IMR-90 (cell line): ENCODE measurements at regions not wholly inside any gene's neighbourhood (a gene's known extent, or its start where the extent isn't known, plus 50 kb on each side); places are given as distances from the start of the nearest gene placed in this dataset.
"Not testable (repeated sequence)": the region's sequence is repeated elsewhere in the genome, so short reads cannot be mapped to it uniquely, and the experiment has no call there.

Source experiments
- BHLHE40 ChIP-seq: fragments of 150-350 bp; IDR thresholded peaks from 2 replicates; pipeline ENCODE4 v1.6.1; 2016; ENCODE audit warnings: mild to moderate bottlenecking, low read depth, low read length
- CHD1 ChIP-seq: IDR thresholded peaks from 2 replicates; pipeline ENCODE4 v1.6.1; 2012; ENCODE audit warnings: low read depth, low read length, improper control_type of control experiment
- CTCF ChIP-seq: conservative IDR thresholded peaks from 2 replicates; pipeline ENCODE4 v1.5.1; 2012; ENCODE audit warnings: mild to moderate bottlenecking, low read depth, low read length, improper control_type of control experiment
- MAZ ChIP-seq: IDR thresholded peaks from 2 replicates; pipeline ENCODE4 v1.6.1; 2012; ENCODE audit warnings: low read depth, mild to moderate bottlenecking, low read length, improper control_type of control experiment, moderate library complexity, borderline replicate concordance
- MXI1 ChIP-seq: IDR thresholded peaks from 2 replicates; pipeline ENCODE4 v1.6.1; 2012; ENCODE audit warnings: low read depth, mild to moderate bottlenecking, low read length, moderate library complexity, borderline replicate concordance
- POLR2A ChIP-seq: IDR thresholded peaks from 2 replicates; pipeline ENCODE4 v1.6.1; 2012; ENCODE audit warnings: mild to moderate bottlenecking, low read depth, low read length
- RAD21 ChIP-seq: IDR thresholded peaks from 2 replicates; pipeline ENCODE4 v1.6.1; 2012; ENCODE audit warnings: low read length, improper control_type of control experiment
- RCOR1 ChIP-seq: IDR thresholded peaks from 2 replicates; pipeline ENCODE4 v1.6.1; 2012; ENCODE audit warnings: mild to moderate bottlenecking, low read length, improper control_type of control experiment; ENCODE audit not compliant: insufficient replicate concordance
- RFX5 ChIP-seq: IDR thresholded peaks from 2 replicates; pipeline ENCODE4 v1.8.0; 2012; ENCODE audit warnings: low read depth, mild to moderate bottlenecking, low read length, moderate library complexity
- USF2 ChIP-seq: fragments of 150-350 bp; IDR thresholded peaks from 2 replicates; pipeline ENCODE4 v1.6.1; 2017; ENCODE audit warnings: mild to moderate bottlenecking, antibody characterized with exemption, low read length, low read depth

- not testable (repeated sequence) for TF ChIP-seq USF2, CTCF, RCOR1, MXI1, RAD21, POLR2A, MAZ, CHD1, BHLHE40, RFX5
Measured at GRCh38 chr17:22091041-22091679, 398.8 kb downstream of the KCNJ18 start.
